H1 (cell line): ENCODE measurements at regions not wholly inside any gene's neighbourhood (a gene's known extent, or its start where the extent isn't known, plus 50 kb on each side); places are given as distances from the start of the nearest gene placed in this dataset.

Experiments
- ATF2 ChIP-seq: IDR thresholded peaks from 2 replicates; pipeline ENCODE4 v1.6.1; 2012; ENCODE audit warnings: low read length, inconsistent platforms
- BACH1 ChIP-seq: IDR thresholded peaks from 2 replicates; pipeline ENCODE4 v1.6.1; 2012; ENCODE audit warnings: low read length, improper control_type of control experiment
- HDAC6 ChIP-seq: IDR thresholded peaks from one replicate; pipeline ENCODE4 v1.7.1; 2012; ENCODE audit warnings: low read depth, mild to moderate bottlenecking, inconsistent platforms, low read length, moderate library complexity
- KDM5A ChIP-seq: fragments of 200-600 bp; IDR thresholded peaks from 2 replicates; pipeline ENCODE4 v1.7.1; 2012; ENCODE audit warnings: mild to moderate bottlenecking, low read length, inconsistent platforms, mixed read lengths
- RAD21 ChIP-seq, 2 experiments: IDR thresholded peaks in 1 of 2; conservative IDR thresholded peaks in 1 of 2; 2 replicates each; pipeline ENCODE4 v1.6.1; 2011; ENCODE audit warnings: low read depth in 2 of 2, low read length in 2 of 2, improper control_type of control experiment in 1 of 2, inconsistent platforms in 1 of 2, mild to moderate bottlenecking in 1 of 2, moderate library complexity in 1 of 2
- TBP ChIP-seq: IDR thresholded peaks from 2 replicates; pipeline ENCODE4 v1.6.1; 2011; ENCODE audit warnings: low read depth, low read length, improper control_type of control experiment
- TCF12 ChIP-seq: IDR thresholded peaks from 2 replicates; pipeline ENCODE4 v1.6.1; 2011; ENCODE audit warnings: low read depth, mild to moderate bottlenecking, low read length
- TF ChIP-seq, protein P1 (sequence below), 3 experiments: IDR thresholded peaks; 1 replicate in 2 of 3; 2 replicates in 1 of 3; pipeline versions ENCODE4 v1.5.1 to v1.6.1; 2011; ENCODE audit warnings: low read length in 3 of 3, mild to moderate bottlenecking in 3 of 3, inconsistent platforms in 2 of 3, low read depth in 1 of 3, moderate library complexity in 1 of 3; ENCODE audit not compliant: insufficient read depth in 1 of 3; ENCODE audit errors: control extremely low read depth in 1 of 3

GRCh38 chr4:19703391-19703790 is 548.3 kb upstream of the SLIT2 start (continued):
- TF ChIP-seq TCF12 (no peak), ATF2 (no peak), KDM5A (no peak), RAD21 (IDR thresholded peaks at IDR 0.05 in 1 of 2, conservative IDR thresholded peaks at IDR 0.05 in 1 of 2; ENCODE audit: low read depth in 2 of 2, low read length in 2 of 2) (no peak), TBP (no peak), HDAC6 (no peak), BACH1 (no peak)
- TF ChIP-seq, protein P1, sequence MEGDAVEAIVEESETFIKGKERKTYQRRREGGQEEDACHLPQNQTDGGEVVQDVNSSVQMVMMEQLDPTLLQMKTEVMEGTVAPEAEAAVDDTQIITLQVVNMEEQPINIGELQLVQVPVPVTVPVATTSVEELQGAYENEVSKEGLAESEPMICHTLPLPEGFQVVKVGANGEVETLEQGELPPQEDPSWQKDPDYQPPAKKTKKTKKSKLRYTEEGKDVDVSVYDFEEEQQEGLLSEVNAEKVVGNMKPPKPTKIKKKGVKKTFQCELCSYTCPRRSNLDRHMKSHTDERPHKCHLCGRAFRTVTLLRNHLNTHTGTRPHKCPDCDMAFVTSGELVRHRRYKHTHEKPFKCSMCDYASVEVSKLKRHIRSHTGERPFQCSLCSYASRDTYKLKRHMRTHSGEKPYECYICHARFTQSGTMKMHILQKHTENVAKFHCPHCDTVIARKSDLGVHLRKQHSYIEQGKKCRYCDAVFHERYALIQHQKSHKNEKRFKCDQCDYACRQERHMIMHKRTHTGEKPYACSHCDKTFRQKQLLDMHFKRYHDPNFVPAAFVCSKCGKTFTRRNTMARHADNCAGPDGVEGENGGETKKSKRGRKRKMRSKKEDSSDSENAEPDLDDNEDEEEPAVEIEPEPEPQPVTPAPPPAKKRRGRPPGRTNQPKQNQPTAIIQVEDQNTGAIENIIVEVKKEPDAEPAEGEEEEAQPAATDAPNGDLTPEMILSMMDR (IDR thresholded peaks at IDR 0.05; ENCODE audit: control extremely low read depth in 1 of 3, insufficient read depth in 1 of 3, low read depth in 1 of 3, low read length in 3 of 3): no peak
